HCT116 (cell line): ENCODE measurements at regions not wholly inside any gene's neighbourhood (a gene's known extent, or its start where the extent isn't known, plus 50 kb on each side); places are given as distances from the start of the nearest gene placed in this dataset.

Source experiments
- ATAC-seq: fragments of 200-7000 bp; cut with Tn5 transposase; 2 replicates; pipeline ENCODE4 v1.9.1; 2020; ENCODE audit warnings: mild to moderate bottlenecking, moderate library complexity
- BruUV-seq: library from RNA; stranded (reverse); fragments of 400-500 nt; replicated peaks from 2 replicates; lab custom pipeline; 2021; lab: Mats Ljungman, UMichigan
- CTCF ChIA-PET: fragments of 300-600 bp; sonication (Branson Sonifier 250); formaldehyde crosslinking; loops from one replicate; lab custom pipeline; 2021; ENCODE audit warnings: antibody characterized with exemption; lab: Charles Lee
- POLR2A ChIA-PET: fragments of 300-600, 350-600 bp; sonication (Branson Sonifier 250); formaldehyde crosslinking; loops from one replicate; lab custom pipeline; 2021; ENCODE audit warnings: antibody characterized with exemption; lab: Charles Lee
- RAD21 ChIA-PET, 2 experiments: fragments of 300-600 bp; sonication (Branson Sonifier 250); formaldehyde crosslinking; loops; one replicate each; lab custom pipeline; 2023; ENCODE audit warnings: low total read pairs in 2 of 2; ENCODE audit not compliant: uncharacterized antibody in 2 of 2, unreplicated experiment in 2 of 2, low non-redundant PET in 1 of 2; lab: Charles Lee
- DNase-seq: peaks from one replicate; pipeline ENCODE4 v3.0.0-alpha.2; 2010; ENCODE audit warnings: low read depth, low spot score
- H2AFZ ChIP-seq: fragments of 200-600 bp; shearing (Covaris generic), sonication (generic); 2 replicates; pipeline ENCODE4 v1.6.1; 2017; ENCODE audit warnings: low read depth, mixed run types, mixed read lengths, antibody characterized with exemption, low read length; ENCODE audit not compliant: poor library complexity, severe bottlenecking
- H3K27ac ChIP-seq: 2 replicates; pipeline ENCODE4 v1.5.1; 2012; ENCODE audit warnings: low read depth, low read length
- H3K27me3 ChIP-seq: fragments of 200-600 bp; sonication (generic); 2 replicates; pipeline ENCODE4 v1.6.1; 2016; ENCODE audit warnings: mixed run types, low read length, mixed read lengths; ENCODE audit not compliant: insufficient read depth
- H3K36me3 ChIP-seq, 2 experiments: fragments of 200-500 bp in 1 of 2; fragments of 200-600 bp in 1 of 2; sonication (Bioruptor generic) in 1 of 2; sonication (generic) in 1 of 2; 2 replicates each; pipeline versions ENCODE4 v1.5.1 to v1.6.1; 2014 to 2016; ENCODE audit warnings: low read length in 2 of 2, inconsistent platforms in 1 of 2, mixed read lengths in 1 of 2, mixed run types in 1 of 2; ENCODE audit not compliant: insufficient read depth in 2 of 2, control insufficient read depth in 1 of 2
- H3K4me1 ChIP-seq, 2 experiments: fragments of 200-600 bp in 1 of 2; sonication (generic) in 1 of 2; 2 replicates each; pipeline versions ENCODE4 v1.5.1 to v1.6.1; 2012 to 2017; ENCODE audit warnings: low read length in 2 of 2, inconsistent platforms in 1 of 2, mild to moderate bottlenecking in 1 of 2, mixed read lengths in 1 of 2, mixed run types in 1 of 2, moderate library complexity in 1 of 2; ENCODE audit not compliant: insufficient read depth in 2 of 2, control insufficient read depth in 1 of 2
- H3K4me2 ChIP-seq: fragments of 200-600 bp; sonication (generic); 2 replicates; pipeline ENCODE4 v1.6.1; 2017; ENCODE audit warnings: mixed run types, low read length, mixed read lengths
- H3K4me3 ChIP-seq, 2 experiments: fragments of 200-600 bp in 1 of 2; sonication (generic) in 1 of 2; replicated peaks in 1 of 2; 2 replicates each; pipeline ENCODE4 v1.5.1; 2011 to 2016; ENCODE audit warnings: low read length in 2 of 2, control low read depth in 1 of 2, low read depth in 1 of 2, mild to moderate bottlenecking in 1 of 2, mixed read lengths in 1 of 2, mixed run types in 1 of 2
- H3K79me2 ChIP-seq: fragments of 200-600 bp; sonication (generic); 2 replicates; pipeline ENCODE4 v1.6.1; 2017; ENCODE audit warnings: mild to moderate bottlenecking, mixed run types, low read length, moderate library complexity, mixed read lengths; ENCODE audit not compliant: insufficient read depth
- H3K9ac ChIP-seq: fragments of 200-600 bp; sonication (generic); 2 replicates; pipeline ENCODE4 v1.6.1; 2016; ENCODE audit warnings: low read length, mixed read lengths
- H3K9me2 ChIP-seq: fragments of 200-600 bp; sonication (generic), shearing (Covaris generic); 2 replicates; pipeline ENCODE4 v1.6.1; 2017; ENCODE audit warnings: mixed run types, mild to moderate bottlenecking, moderate library complexity; ENCODE audit not compliant: insufficient read depth
- H3K9me3 ChIP-seq, 2 experiments: fragments of 200-500 bp in 1 of 2; fragments of 200-600 bp in 1 of 2; sonication (Bioruptor generic) in 1 of 2; sonication (generic) in 1 of 2; 2 replicates each; pipeline ENCODE4 v1.6.1; 2014 to 2017; ENCODE audit warnings: low read length in 2 of 2, mixed read lengths in 2 of 2, inconsistent platforms in 1 of 2, low read depth in 1 of 2, mild to moderate bottlenecking in 1 of 2, mixed run types in 1 of 2, moderate library complexity in 1 of 2; ENCODE audit not compliant: control insufficient read depth in 1 of 2, insufficient read depth in 1 of 2
- H4K20me1 ChIP-seq: fragments of 200-600 bp; sonication (generic), shearing (Covaris generic); 2 replicates; pipeline ENCODE4 v1.6.1; 2017; ENCODE audit warnings: mixed run types, mild to moderate bottlenecking, moderate library complexity; ENCODE audit not compliant: insufficient read depth
- ATF3 ChIP-seq: IDR thresholded peaks from 2 replicates; pipeline ENCODE4 v1.6.1; 2012
- CEBPB ChIP-seq: IDR thresholded peaks from 2 replicates; pipeline ENCODE4 v1.6.1; 2012; ENCODE audit warnings: low read depth
- CTCF ChIP-seq, 3 experiments: fragments of 200-600 bp in 1 of 3; sonication (generic) in 1 of 3; IDR thresholded peaks in 2 of 3; conservative IDR thresholded peaks in 1 of 3; 2 replicates each; pipeline ENCODE4 v1.5.1; 2012 to 2017; ENCODE audit warnings: low read depth in 2 of 3, low read length in 2 of 3, antibody characterized with exemption in 1 of 3, borderline replicate concordance in 1 of 3, control low read depth in 1 of 3, mild to moderate bottlenecking in 1 of 3, mixed read lengths in 1 of 3, mixed run types in 1 of 3, moderate library complexity in 1 of 3; ENCODE audit not compliant: insufficient read depth in 1 of 3
- EGR1 ChIP-seq: IDR thresholded peaks from 2 replicates; pipeline ENCODE4 v1.6.1; 2012; ENCODE audit warnings: low read depth
- EZH2 ChIP-seq: fragments of 200-600 bp; sonication (generic); IDR thresholded peaks from 2 replicates; pipeline ENCODE4 v1.6.1; 2017; ENCODE audit warnings: antibody characterized with exemption, mixed run types
- JUND ChIP-seq: IDR thresholded peaks from 2 replicates; pipeline ENCODE4 v1.6.1; 2012
- POLR2AphosphoS5 ChIP-seq: IDR thresholded peaks from 2 replicates; pipeline ENCODE4 v1.6.1; 2011; ENCODE audit warnings: mild to moderate bottlenecking, low read depth, low read length, moderate library complexity
- REST ChIP-seq: IDR thresholded peaks from 2 replicates; pipeline ENCODE4 v1.6.1; 2012; ENCODE audit warnings: low read depth
- SIN3A ChIP-seq: IDR thresholded peaks from 2 replicates; pipeline ENCODE4 v1.6.1; 2012; ENCODE audit warnings: low read depth
- SP1 ChIP-seq: IDR thresholded peaks from 2 replicates; pipeline ENCODE4 v1.6.1; 2012; ENCODE audit warnings: low read depth
- TCF7L2 ChIP-seq: IDR thresholded peaks from 2 replicates; pipeline ENCODE4 v1.7.0; 2011; ENCODE audit warnings: borderline replicate concordance, inconsistent platforms; ENCODE audit not compliant: insufficient read depth, insufficient read length; ENCODE audit errors: extremely low read depth
- ZBTB33 ChIP-seq: IDR thresholded peaks from 2 replicates; pipeline ENCODE4 v1.6.1; 2011; ENCODE audit warnings: mild to moderate bottlenecking, low read length, moderate library complexity; ENCODE audit not compliant: insufficient replicate concordance; ENCODE audit errors: extremely low read depth
- ZNF274 ChIP-seq: fragments of 200-500 bp; sonication (Bioruptor generic); IDR thresholded peaks from 2 replicates; pipeline ENCODE4 v1.6.1; 2014; ENCODE audit warnings: mild to moderate bottlenecking, low read depth, low read length, inconsistent platforms
- intact Hi-C: fragments of 100-400 bp; cut with micrococcal nuclease; formaldehyde crosslinking; loops from 2 replicates; pipeline ENCODE4 v1.10.0; 2022

GRCh38 chr12:126218697-126219096, 1153.5 kb downstream of the AACS start:
- Histone ChIP-seq H3K27ac (no peak overlapping the region), H3K79me2 (no peaks in the 10 kb centered on the region), H3K4me1 (no peaks in the 10 kb centered on the region), H3K4me2 (no peak overlapping the region), H3K9me2 (no peaks in the 10 kb centered on the region), H3K36me3 (no peaks in the 10 kb centered on the region), H3K27me3 (no peaks in the 10 kb centered on the region), H4K20me1 (no peaks in the 10 kb centered on the region), H3K9me3 (peaks cover 8 to 14% of the 10 kb centered on the region in 2 experiments; a peak in 2 of 4 replicates), H2AFZ (no peak overlapping the region), H3K9ac (no peak overlapping the region), H3K4me3 (no peak overlapping the region)
- ATAC-seq = no peak
- CTCF ChIA-PET = no interaction called here
- no peak for TF ChIP-seq TCF7L2
- no peak for TF ChIP-seq EZH2
- no peak for TF ChIP-seq JUND
- no peak for TF ChIP-seq SP1
- no peak for TF ChIP-seq ZBTB33
- TF ChIP-seq EGR1 = no peak
- no peak for TF ChIP-seq SIN3A
- no peak for TF ChIP-seq POLR2AphosphoS5
- BruUV-seq = no TSS peak
- DNase-seq = no peak
- POLR2A ChIA-PET = no interaction called here
- intact Hi-C loops = no loop called here
- RAD21 ChIA-PET = no interaction called here

- DNase-seq (no peak), ATAC-seq (no peak)
- no peak overlapping the region for H3K27ac ChIP-seq
- ChIA-PET CTCF (no interaction called here), POLR2A (no interaction called here), RAD21 (no interaction called here)
- no TSS peak for BruUV-seq
- no peaks in the 10 kb centered on the region for H3K4me1 ChIP-seq
- H4K20me1 ChIP-seq = no peaks in the 10 kb centered on the region
- peaks cover 8 to 14% of the 10 kb centered on the region in 2 experiments; a peak in 2 of 4 replicates for H3K9me3 ChIP-seq
- no peaks in the 10 kb centered on the region for H3K79me2 ChIP-seq
- intact Hi-C loops = no loop called here
- no peak overlapping the region for H3K9ac ChIP-seq
- no peak overlapping the region for H2AFZ ChIP-seq
- H3K4me2 ChIP-seq = no peak overlapping the region
- no peak overlapping the region for H3K4me3 ChIP-seq
- H3K9me2 ChIP-seq = no peaks in the 10 kb centered on the region
- no peaks in the 10 kb centered on the region for H3K36me3 ChIP-seq
- H3K27me3 ChIP-seq = no peaks in the 10 kb centered on the region
- TF ChIP-seq CTCF (IDR thresholded peaks at IDR 0.05 in 2 of 3, conservative IDR thresholded peaks at IDR 0.05 in 1 of 3; ENCODE audit: borderline replicate concordance in 1 of 3, insufficient read depth in 1 of 3, low read depth in 2 of 3, low read length in 2 of 3) = no peak
- TF ChIP-seq TCF7L2 = no peak
- no peak for TF ChIP-seq ATF3
- TF ChIP-seq CEBPB = no peak
- no peak for TF ChIP-seq ZNF274
- TF ChIP-seq REST = no peak
Observed at GRCh38 chr12:126219139-126219538, 1153.9 kb downstream of the AACS start.
